ENCODE measurements at regions not wholly inside any gene's neighbourhood (a gene's known extent, or its start where the extent isn't known, plus 50 kb on each side); places are given as distances from the start of the nearest gene placed in this dataset.

DNA sequence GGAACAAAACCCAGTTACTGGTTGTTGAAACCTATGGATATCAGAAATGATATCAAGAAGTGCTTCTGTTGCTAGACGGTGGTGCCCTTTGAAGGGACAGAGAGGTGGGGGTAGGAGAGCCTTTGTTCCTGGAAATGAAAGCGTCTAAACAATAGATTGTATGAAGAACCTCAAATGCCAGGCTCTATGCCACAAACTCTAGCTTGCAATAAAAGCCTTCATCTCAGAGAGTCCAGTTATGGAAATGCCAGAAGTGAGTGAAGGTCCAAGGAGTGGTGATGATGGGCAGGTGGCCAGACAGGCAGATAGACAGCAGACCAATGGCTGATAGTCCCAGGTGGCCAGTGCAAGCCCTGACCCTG is 414.1 kb upstream of the PROX1 start:
- ChIA-PET CTCF (no interaction called here), POLR2A (ENCODE audit: unreplicated experiment) (no interaction called here)
- intact Hi-C loops (cut with micrococcal nuclease) = no loop called here
- Histone ChIP-seq H4K20me1 (ENCODE audit: low read length) (no peaks in the 10 kb centered on the region), H3K4me3 (ENCODE audit: low read length) (no peak overlapping the region), H3K27me3 (ENCODE audit: low read length) (peaks cover 40% of the 10 kb centered on the region), H3K4me1 (ENCODE audit: insufficient read depth, low read length) (no peaks in the 10 kb centered on the region), H3K9me3 (ENCODE audit: low read length) (no peaks in the 10 kb centered on the region), H3K27ac (ENCODE audit: low read length) (no peak overlapping the region), H3K79me2 (ENCODE audit: low read length) (no peaks in the 10 kb centered on the region), H3K9me2 (replicated peaks; ENCODE audit: low read length) (no peaks in the 10 kb centered on the region), H3K9ac (ENCODE audit: low read length) (no peak overlapping the region), H2AFZ (ENCODE audit: low read length) (no peak overlapping the region), H3K4me2 (ENCODE audit: low read length) (no peak overlapping the region), H3F3A (ENCODE audit: low read length, unreplicated experiment) (no peaks in the 10 kb centered on the region), H3K36me3 (ENCODE audit: low read depth, low read length) (no peaks in the 10 kb centered on the region)
- no TSS peak for BruUV-seq (replicated peaks)
- ATAC-seq (no peak), DNase-seq (no peak)
- TF ChIP-seq EZH2phosphoT487 (IDR thresholded peaks at IDR 0.05; ENCODE audit: borderline replicate concordance, low read length) (no peak), EZH2 (IDR thresholded peaks at IDR 0.05; ENCODE audit: low read length, unreplicated experiment) (no peak)
- TF ChIP-seq, protein P1, sequence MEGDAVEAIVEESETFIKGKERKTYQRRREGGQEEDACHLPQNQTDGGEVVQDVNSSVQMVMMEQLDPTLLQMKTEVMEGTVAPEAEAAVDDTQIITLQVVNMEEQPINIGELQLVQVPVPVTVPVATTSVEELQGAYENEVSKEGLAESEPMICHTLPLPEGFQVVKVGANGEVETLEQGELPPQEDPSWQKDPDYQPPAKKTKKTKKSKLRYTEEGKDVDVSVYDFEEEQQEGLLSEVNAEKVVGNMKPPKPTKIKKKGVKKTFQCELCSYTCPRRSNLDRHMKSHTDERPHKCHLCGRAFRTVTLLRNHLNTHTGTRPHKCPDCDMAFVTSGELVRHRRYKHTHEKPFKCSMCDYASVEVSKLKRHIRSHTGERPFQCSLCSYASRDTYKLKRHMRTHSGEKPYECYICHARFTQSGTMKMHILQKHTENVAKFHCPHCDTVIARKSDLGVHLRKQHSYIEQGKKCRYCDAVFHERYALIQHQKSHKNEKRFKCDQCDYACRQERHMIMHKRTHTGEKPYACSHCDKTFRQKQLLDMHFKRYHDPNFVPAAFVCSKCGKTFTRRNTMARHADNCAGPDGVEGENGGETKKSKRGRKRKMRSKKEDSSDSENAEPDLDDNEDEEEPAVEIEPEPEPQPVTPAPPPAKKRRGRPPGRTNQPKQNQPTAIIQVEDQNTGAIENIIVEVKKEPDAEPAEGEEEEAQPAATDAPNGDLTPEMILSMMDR (conservative IDR thresholded peaks at IDR 0.05; ENCODE audit: low read depth, low read length) = no peak

DNA sequence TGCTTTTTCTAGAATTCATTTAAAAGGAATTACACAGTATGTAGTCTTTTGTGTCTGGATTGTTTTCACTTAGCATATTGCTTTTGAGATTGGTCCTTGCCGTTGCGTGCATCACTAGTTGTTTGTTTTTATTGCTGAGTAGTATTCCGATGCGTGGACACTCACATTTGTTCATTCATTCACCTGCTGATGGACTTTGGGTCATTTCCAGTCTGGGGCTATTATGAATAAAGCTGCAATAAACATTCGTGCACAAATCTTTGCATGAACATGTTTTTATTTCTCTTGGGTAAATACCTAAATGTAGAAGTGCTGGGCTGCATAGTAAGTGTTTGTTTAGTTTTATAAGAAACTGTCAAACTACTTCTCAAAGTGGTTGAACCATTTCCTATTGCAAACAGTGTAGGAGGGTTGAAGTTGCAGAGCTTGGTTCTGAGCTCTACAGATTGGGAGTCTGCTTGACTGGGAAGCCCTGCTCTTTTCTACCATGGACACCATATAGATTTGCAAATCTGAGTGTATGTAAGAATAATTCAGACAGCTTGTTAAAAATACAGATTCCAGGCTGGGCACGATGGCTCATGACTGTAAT is 404.7 kb upstream of the PROX1 start:
- no peaks in the 10 kb centered on the region for H3K9me2 ChIP-seq (replicated peaks; ENCODE audit: low read length)
- CTCF ChIA-PET = no interaction called here
- no TSS peak for BruUV-seq (replicated peaks)
- ATAC-seq = no peak
- H3K4me3 ChIP-seq (ENCODE audit: low read length) = no peak overlapping the region
- POLR2A ChIA-PET (ENCODE audit: unreplicated experiment) = no interaction called here
- H3K36me3 ChIP-seq (ENCODE audit: low read depth, low read length) = no peaks in the 10 kb centered on the region
- no peaks in the 10 kb centered on the region for H3K4me1 ChIP-seq (ENCODE audit: insufficient read depth, low read length)
- H3K4me2 ChIP-seq (ENCODE audit: low read length) = no peak overlapping the region
- no peak for TF ChIP-seq EZH2phosphoT487 (IDR thresholded peaks at IDR 0.05; ENCODE audit: borderline replicate concordance, low read length)
- TF ChIP-seq, protein P1 (conservative IDR thresholded peaks at IDR 0.05; ENCODE audit: low read depth, low read length) = no peak
- TF ChIP-seq EZH2 (IDR thresholded peaks at IDR 0.05; ENCODE audit: low read length, unreplicated experiment) = no peak
- H3F3A ChIP-seq (ENCODE audit: low read length, unreplicated experiment) = no peaks in the 10 kb centered on the region
- H3K9ac ChIP-seq (ENCODE audit: low read length) = no peak overlapping the region
- intact Hi-C loops (cut with micrococcal nuclease) = no loop called here
- H3K27me3 ChIP-seq (ENCODE audit: low read length) = peaks cover 12% of the 10 kb centered on the region; the same call in 1 of the 2 replicates
- no peaks in the 10 kb centered on the region for H4K20me1 ChIP-seq (ENCODE audit: low read length)
- no peak overlapping the region for H2AFZ ChIP-seq (ENCODE audit: low read length)
- H3K79me2 ChIP-seq (ENCODE audit: low read length) = no peaks in the 10 kb centered on the region
- H3K27ac ChIP-seq (ENCODE audit: low read length) = no peak overlapping the region
- H3K9me3 ChIP-seq (ENCODE audit: low read length) = no peaks in the 10 kb centered on the region
- DNase-seq = no peak

DNA sequence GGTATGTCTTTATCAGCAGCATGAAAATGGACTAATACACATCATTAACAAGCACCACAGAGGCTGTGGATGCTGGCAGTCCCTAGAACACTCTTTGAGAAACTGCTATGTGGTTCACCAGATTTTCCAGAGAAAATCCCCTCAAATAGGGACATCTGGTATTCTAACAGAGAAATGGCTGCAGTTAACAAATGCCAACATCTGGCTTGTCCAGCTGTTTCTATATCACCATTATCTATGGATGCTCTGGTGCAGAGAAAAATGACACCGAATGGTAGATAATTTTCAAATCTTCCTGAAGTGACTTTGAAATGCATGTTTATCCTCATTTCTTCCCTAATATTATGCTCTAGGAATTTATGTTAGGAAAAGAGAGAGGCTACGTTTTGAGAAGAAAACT is 403.5 kb upstream of the PROX1 start:
- no peaks in the 10 kb centered on the region for H3K36me3 ChIP-seq (ENCODE audit: low read depth, low read length)

More for the DNA sequence above, 403.5 kb upstream of the PROX1 start:
- H3K79me2 ChIP-seq (ENCODE audit: low read length) = no peaks in the 10 kb centered on the region
- no peaks in the 10 kb centered on the region for H3K9me3 ChIP-seq (ENCODE audit: low read length)
- intact Hi-C loops (cut with micrococcal nuclease) = no loop called here
- ChIA-PET POLR2A (ENCODE audit: unreplicated experiment) (no interaction called here), CTCF (no interaction called here)
- TF ChIP-seq EZH2phosphoT487 (IDR thresholded peaks at IDR 0.05; ENCODE audit: borderline replicate concordance, low read length) (no peak), EZH2 (IDR thresholded peaks at IDR 0.05; ENCODE audit: low read length, unreplicated experiment) (no peak)
- TF ChIP-seq, protein P1 (conservative IDR thresholded peaks at IDR 0.05; ENCODE audit: low read depth, low read length) = no peak
- no peak overlapping the region for H3K27ac ChIP-seq (ENCODE audit: low read length)
- no peaks in the 10 kb centered on the region for H3F3A ChIP-seq (ENCODE audit: low read length, unreplicated experiment)
- H3K4me1 ChIP-seq (ENCODE audit: insufficient read depth, low read length) = no peaks in the 10 kb centered on the region
- H3K4me2 ChIP-seq (ENCODE audit: low read length) = no peak overlapping the region
- DNase-seq (no peak), ATAC-seq (no peak)
- H4K20me1 ChIP-seq (ENCODE audit: low read length) = no peaks in the 10 kb centered on the region
- BruUV-seq (replicated peaks) = no TSS peak
- H3K4me3 ChIP-seq (ENCODE audit: low read length) = no peak overlapping the region
- H2AFZ ChIP-seq (ENCODE audit: low read length) = no peak overlapping the region
- H3K9ac ChIP-seq (ENCODE audit: low read length) = no peak overlapping the region
- H3K27me3 ChIP-seq (ENCODE audit: low read length) = peaks cover 12% of the 10 kb centered on the region; the same call in 1 of the 2 replicates
- H3K9me2 ChIP-seq (replicated peaks; ENCODE audit: low read length) = no peaks in the 10 kb centered on the region

Data from PC-3 (cell line).